ENCODE measurements at regions not wholly inside any gene's neighbourhood (a gene's known extent, or its start where the extent isn't known, plus 50 kb on each side); places are given as distances from the start of the nearest gene placed in this dataset.

DNA sequence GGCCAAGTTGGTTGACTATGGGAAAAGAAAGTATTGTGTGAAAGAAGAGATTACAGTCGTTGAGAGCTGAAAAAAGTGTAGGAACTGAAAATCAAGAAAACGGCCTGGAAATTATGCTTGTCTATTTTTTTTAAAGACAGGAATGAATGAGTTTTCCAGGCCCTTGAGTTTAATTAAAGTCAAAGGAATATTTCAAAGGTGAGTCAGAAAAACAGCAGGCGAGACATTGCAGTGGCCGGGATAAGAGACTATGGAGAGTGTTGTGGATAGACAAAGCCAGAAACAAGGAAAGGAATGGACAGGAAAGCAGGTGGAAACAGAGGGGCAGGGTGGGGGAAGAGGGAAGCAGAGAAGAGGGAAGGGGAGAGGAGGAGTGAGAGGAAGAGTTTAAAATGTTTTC lies 275.1 kb upstream of the LRTM1 start:
- H3K4me3 ChIP-seq = no peak overlapping the region
- intact Hi-C loops (cut with micrococcal nuclease) = no loop called here
- DNase-seq = no peak
- no peaks in the 10 kb centered on the region for H3K36me3 ChIP-seq
- H3K27me3 ChIP-seq (ENCODE audit: low read depth) = peaks cover 17% of the 10 kb centered on the region
- no peak for TF ChIP-seq CTCF (IDR thresholded peaks at IDR 0.05; ENCODE audit: borderline replicate concordance)
- H3K4me1 ChIP-seq = no peaks in the 10 kb centered on the region
- H3K9me3 ChIP-seq (replicated peaks) = no peaks in the 10 kb centered on the region
- H3K27ac ChIP-seq (replicated peaks) = no peak overlapping the region

DNA sequence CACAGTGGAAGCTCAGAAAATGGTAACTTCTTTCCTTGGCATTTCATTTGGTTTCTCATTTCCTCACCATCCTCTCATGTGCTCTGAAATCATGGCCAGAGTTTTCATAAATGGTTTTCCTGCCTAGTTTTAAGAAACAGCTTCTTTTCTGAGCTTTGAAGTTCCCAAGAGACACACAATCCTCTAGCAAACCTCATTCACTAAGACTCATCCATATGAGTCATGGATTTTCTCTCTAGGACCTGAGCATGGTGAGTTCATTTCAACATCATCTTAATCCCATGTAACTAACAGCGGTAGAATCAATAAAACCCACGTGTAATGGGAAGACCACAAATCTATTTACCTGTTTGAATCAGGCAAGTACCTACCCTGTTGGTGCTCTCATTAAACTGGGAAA lies 274.5 kb upstream of the LRTM1 start:
- TF ChIP-seq CTCF (IDR thresholded peaks at IDR 0.05; ENCODE audit: borderline replicate concordance) = no peak
- no peaks in the 10 kb centered on the region for H3K36me3 ChIP-seq
- H3K4me3 ChIP-seq = no peak overlapping the region
- peaks cover 17% of the 10 kb centered on the region for H3K27me3 ChIP-seq (ENCODE audit: low read depth)
- no peaks in the 10 kb centered on the region for H3K9me3 ChIP-seq (replicated peaks)
- no peak overlapping the region for H3K27ac ChIP-seq (replicated peaks)
- no peak for DNase-seq
- no peaks in the 10 kb centered on the region for H3K4me1 ChIP-seq
- intact Hi-C loops (cut with micrococcal nuclease) = no loop called here

DNA sequence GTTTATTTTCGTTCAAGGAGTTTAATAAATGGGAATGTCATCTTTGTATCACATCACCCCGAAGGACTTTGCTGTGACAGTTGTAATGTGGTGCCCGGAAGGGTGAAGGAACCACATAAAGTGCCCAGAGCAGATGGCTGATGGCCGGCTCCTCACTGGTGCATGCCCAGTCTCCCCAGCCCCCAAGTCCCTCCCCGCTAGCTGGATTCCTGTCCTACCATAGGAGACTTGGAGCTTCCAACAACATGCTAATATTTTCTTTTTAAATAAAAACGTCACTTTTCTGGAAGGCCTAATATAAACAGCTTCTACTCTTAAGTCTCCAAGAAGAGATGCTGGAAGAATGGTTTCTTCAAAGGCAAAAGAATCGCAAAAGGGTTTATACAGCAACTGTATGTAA lies 273.9 kb upstream of the LRTM1 start:
- no peak overlapping the region for H3K27ac ChIP-seq (replicated peaks)
- no peaks in the 10 kb centered on the region for H3K9me3 ChIP-seq (replicated peaks)
- TF ChIP-seq CTCF (IDR thresholded peaks at IDR 0.05; ENCODE audit: borderline replicate concordance) = no peak
- H3K27me3 ChIP-seq (ENCODE audit: low read depth) = peaks cover 17% of the 10 kb centered on the region
- intact Hi-C loops (cut with micrococcal nuclease) = no loop called here
- no peak overlapping the region for H3K4me3 ChIP-seq
- no peak for DNase-seq
- H3K36me3 ChIP-seq = no peaks in the 10 kb centered on the region
- no peaks in the 10 kb centered on the region for H3K4me1 ChIP-seq

DNA sequence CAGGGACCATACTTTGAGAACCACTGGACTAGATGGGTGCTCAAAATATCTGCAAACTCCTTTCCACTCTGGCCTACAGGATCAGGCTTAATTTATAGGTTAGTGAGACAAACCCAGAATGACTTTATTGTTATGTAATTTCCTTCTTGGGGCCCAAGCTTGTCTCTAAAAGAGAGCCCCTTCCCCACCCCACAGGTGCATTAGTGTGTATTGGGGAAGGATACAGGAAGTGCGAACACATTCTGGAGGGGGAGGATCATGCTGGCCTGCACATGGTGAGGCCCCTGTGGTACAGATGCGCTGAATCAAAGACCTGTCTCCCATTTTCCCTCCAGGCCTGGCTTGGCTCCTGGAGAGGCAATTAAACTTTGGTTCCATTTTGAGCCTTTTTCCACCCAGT lies 273.0 kb upstream of the LRTM1 start:
- intact Hi-C loops (cut with micrococcal nuclease) = no loop called here
- TF ChIP-seq CTCF (IDR thresholded peaks at IDR 0.05; ENCODE audit: borderline replicate concordance) = no peak
- no peak overlapping the region for H3K4me3 ChIP-seq
- no peak for DNase-seq
- no peaks in the 10 kb centered on the region for H3K4me1 ChIP-seq
- H3K9me3 ChIP-seq (replicated peaks) = no peaks in the 10 kb centered on the region
- H3K27me3 ChIP-seq (ENCODE audit: low read depth) = peaks cover 15% of the 10 kb centered on the region
- no peak overlapping the region for H3K27ac ChIP-seq (replicated peaks)
- no peaks in the 10 kb centered on the region for H3K36me3 ChIP-seq

DNA sequence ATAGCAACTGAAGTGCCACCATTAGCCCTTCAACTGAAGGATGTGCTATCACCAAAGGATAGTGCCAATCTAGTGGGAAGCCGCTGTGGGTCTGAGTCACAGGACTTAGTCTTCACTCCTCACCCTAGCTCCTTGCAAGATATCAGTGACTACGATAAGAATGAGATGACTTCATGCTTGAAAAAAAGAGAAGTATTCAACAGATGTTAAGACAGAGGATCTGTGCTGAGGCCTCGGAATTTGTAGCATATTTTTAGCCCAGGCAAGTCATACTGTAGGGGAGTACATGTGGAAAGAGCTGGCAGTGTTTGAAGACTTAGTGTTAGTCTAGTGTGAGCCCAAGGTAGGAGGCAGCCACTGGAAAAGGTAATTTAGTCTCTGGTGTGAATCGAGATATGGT lies 270.7 kb upstream of the LRTM1 start:
- H3K9me3 ChIP-seq (replicated peaks) = no peaks in the 10 kb centered on the region
- H3K27me3 ChIP-seq (ENCODE audit: low read depth) = no peaks in the 10 kb centered on the region
- no peak for TF ChIP-seq CTCF (IDR thresholded peaks at IDR 0.05; ENCODE audit: borderline replicate concordance)
- H3K4me1 ChIP-seq = no peaks in the 10 kb centered on the region
- H3K36me3 ChIP-seq = no peaks in the 10 kb centered on the region
- no peak overlapping the region for H3K27ac ChIP-seq (replicated peaks)
- intact Hi-C loops (cut with micrococcal nuclease) = no loop called here
- H3K4me3 ChIP-seq = no peak overlapping the region
- no peak for DNase-seq

DNA sequence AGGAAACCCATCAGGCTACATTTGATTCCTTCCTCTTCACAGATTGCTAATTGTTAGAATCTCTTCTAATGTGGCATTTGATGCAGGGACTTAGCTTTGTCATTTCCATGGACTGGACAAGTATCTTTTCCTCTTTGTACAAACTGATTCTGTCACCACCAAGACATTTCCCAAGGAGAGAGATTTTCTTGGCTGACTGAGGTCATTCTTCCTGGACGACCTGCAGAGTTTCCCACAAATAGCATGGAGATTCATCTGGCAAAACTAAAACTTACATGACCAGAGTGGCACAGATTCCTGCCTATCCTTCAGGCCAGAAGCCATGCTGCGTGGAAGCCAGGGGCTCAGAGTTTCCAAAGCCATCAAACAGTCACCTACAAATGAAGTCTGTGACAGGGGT lies 269.2 kb upstream of the LRTM1 start:
- Histone ChIP-seq H3K27ac (replicated peaks) (no peak overlapping the region), H3K4me3 (no peak overlapping the region), H3K9me3 (replicated peaks) (no peaks in the 10 kb centered on the region), H3K36me3 (no peaks in the 10 kb centered on the region), H3K27me3 (ENCODE audit: low read depth) (no peaks in the 10 kb centered on the region), H3K4me1 (no peaks in the 10 kb centered on the region)
- no peak for TF ChIP-seq CTCF (IDR thresholded peaks at IDR 0.05; ENCODE audit: borderline replicate concordance)
- DNase-seq = no peak
- intact Hi-C loops (cut with micrococcal nuclease) = no loop called here

Measured in left ventricle myocardium inferior (tissue), 1 donor.